AG04449 (cell line): ENCODE measurements at regions not wholly inside any gene's neighbourhood (a gene's known extent, or its start where the extent isn't known, plus 50 kb on each side); places are given as distances from the start of the nearest gene placed in this dataset.

Source experiments
- CTCF ChIA-PET: fragments of 350-600 bp; formaldehyde crosslinking; extraction: SDS; loops from one replicate; lab custom pipeline; 2021; ENCODE audit warnings: antibody characterized with exemption; lab: Yijun Ruan, JAX
- POLR2A ChIA-PET: fragments of 400-600, 350-600 bp; formaldehyde crosslinking; extraction: SDS; loops from one replicate; lab custom pipeline; 2020; ENCODE audit warnings: antibody characterized with exemption, inconsistent platforms; lab: Yijun Ruan, JAX
- DNase-seq: peaks from one replicate; pipeline ENCODE4 v3.0.0-alpha.2; 2010; ENCODE audit warnings: low read depth, low spot score
- H3K4me3 ChIP-seq: 2 replicates; pipeline ENCODE4 v1.5.1; 2011; ENCODE audit warnings: low read depth, mild to moderate bottlenecking, control low read depth, low read length
- CTCF ChIP-seq: IDR thresholded peaks from one replicate; pipeline ENCODE4 v1.5.1; 2011; ENCODE audit warnings: mild to moderate bottlenecking, moderate library complexity, low read length, control low read depth, inconsistent platforms; ENCODE audit not compliant: insufficient read depth; ENCODE audit errors: missing control alignments

- H3K4me3 ChIP-seq, result no peak overlapping the region
- ChIA-PET CTCF (no interaction called here), POLR2A (no interaction called here)
- DNase-seq, result no peak
- TF ChIP-seq CTCF, result no peak
These were observed 90.5 kb upstream of the CD99 start for GRCh38 chrX:2600564-2600963.

- POLR2A ChIA-PET, result no interaction called here
These were observed 94.4 kb upstream of the CD99 start for GRCh38 chrX:2596555-2597255.

GRCh38 chrX:2596045-2596444, 95.0 kb upstream of the CD99 start:
- DNase-seq, result no peak
- no peak overlapping the region for H3K4me3 ChIP-seq
- POLR2A ChIA-PET, result no interaction called here
- TF ChIP-seq CTCF, result no peak
- CTCF ChIA-PET, result no interaction called here

More at GRCh38 chrX:2596555-2597255, 94.4 kb upstream of the CD99 start:
- CTCF ChIA-PET, result no interaction called here
- TF ChIP-seq CTCF, result no peak
- no peak overlapping the region for H3K4me3 ChIP-seq
- no peak for DNase-seq

GRCh38 chrX:2595258-2595657, 94.5 kb upstream of the DHRSX start:
- no peak for DNase-seq
- no peak overlapping the region for H3K4me3 ChIP-seq
- POLR2A ChIA-PET, result no interaction called here
- CTCF ChIA-PET, result no interaction called here
- no peak for TF ChIP-seq CTCF

GRCh38 chrX:2594491-2594890, 93.7 kb upstream of the DHRSX start:
- CTCF ChIA-PET, result no interaction called here
- POLR2A ChIA-PET, result no interaction called here
- no peak overlapping the region for H3K4me3 ChIP-seq
- no peak for DNase-seq
- no peak for TF ChIP-seq CTCF

- no peak for TF ChIP-seq CTCF
- H3K4me3 ChIP-seq, result no peak overlapping the region
- ChIA-PET POLR2A (no interaction called here), CTCF (no interaction called here)
- DNase-seq, result no peak
These were observed 91.5 kb upstream of the DHRSX start for GRCh38 chrX:2592279-2592678.
